ENCODE measurements at regions not wholly inside any gene's neighbourhood (a gene's known extent, or its start where the extent isn't known, plus 50 kb on each side); places are given as distances from the start of the nearest gene placed in this dataset.

- TF ChIP-seq, protein P1, sequence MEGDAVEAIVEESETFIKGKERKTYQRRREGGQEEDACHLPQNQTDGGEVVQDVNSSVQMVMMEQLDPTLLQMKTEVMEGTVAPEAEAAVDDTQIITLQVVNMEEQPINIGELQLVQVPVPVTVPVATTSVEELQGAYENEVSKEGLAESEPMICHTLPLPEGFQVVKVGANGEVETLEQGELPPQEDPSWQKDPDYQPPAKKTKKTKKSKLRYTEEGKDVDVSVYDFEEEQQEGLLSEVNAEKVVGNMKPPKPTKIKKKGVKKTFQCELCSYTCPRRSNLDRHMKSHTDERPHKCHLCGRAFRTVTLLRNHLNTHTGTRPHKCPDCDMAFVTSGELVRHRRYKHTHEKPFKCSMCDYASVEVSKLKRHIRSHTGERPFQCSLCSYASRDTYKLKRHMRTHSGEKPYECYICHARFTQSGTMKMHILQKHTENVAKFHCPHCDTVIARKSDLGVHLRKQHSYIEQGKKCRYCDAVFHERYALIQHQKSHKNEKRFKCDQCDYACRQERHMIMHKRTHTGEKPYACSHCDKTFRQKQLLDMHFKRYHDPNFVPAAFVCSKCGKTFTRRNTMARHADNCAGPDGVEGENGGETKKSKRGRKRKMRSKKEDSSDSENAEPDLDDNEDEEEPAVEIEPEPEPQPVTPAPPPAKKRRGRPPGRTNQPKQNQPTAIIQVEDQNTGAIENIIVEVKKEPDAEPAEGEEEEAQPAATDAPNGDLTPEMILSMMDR (IDR thresholded peaks at IDR 0.05): no peak
- no peak for TF ChIP-seq POLR2A (IDR thresholded peaks at IDR 0.05)
- TF ChIP-seq POLR2AphosphoS5 (IDR thresholded peaks at IDR 0.05): no peak
Observed at GRCh38 chr2:62597323-62597722, 91.3 kb upstream of the TMEM17 start.
